SK-N-SH treated with all-trans-retinoic acid at 6 μM for 48 hours (cell line): ENCODE measurements at regions not wholly inside any gene's neighbourhood (a gene's known extent, or its start where the extent isn't known, plus 50 kb on each side); places are given as distances from the start of the nearest gene placed in this dataset.

ENCODE experiments used
- CREB5 ChIP-seq: fragments of 250-450 bp; sonication (Bioruptor Pico); IDR thresholded peaks from 2 replicates; pipeline ENCODE4 v1.5.1; 2020; ENCODE audit warnings: low read depth, mild to moderate bottlenecking, moderate library complexity
- CSDC2 ChIP-seq: fragments of 250-450 bp; sonication (Bioruptor Pico); IDR thresholded peaks from 2 replicates; pipeline ENCODE4 v1.5.0; 2020; ENCODE audit warnings: mild to moderate bottlenecking, moderate library complexity
- PATZ1 ChIP-seq: fragments of 250-450 bp; sonication (Bioruptor Pico); IDR thresholded peaks from 2 replicates; pipeline ENCODE4 v1.8.0; 2020; ENCODE audit warnings: mild to moderate bottlenecking, moderate library complexity, borderline replicate concordance
- PPARA ChIP-seq: fragments of 250-450 bp; sonication (Bioruptor Pico); IDR thresholded peaks from 2 replicates; pipeline ENCODE4 v1.5.0; 2020; ENCODE audit warnings: mild to moderate bottlenecking, borderline replicate concordance
- RARB ChIP-seq: fragments of 250-450 bp; sonication (Bioruptor Pico); IDR thresholded peaks from 2 replicates; pipeline ENCODE4 v1.8.0; 2021; ENCODE audit warnings: mild to moderate bottlenecking, moderate library complexity
- TSHZ2 ChIP-seq: fragments of 250-450 bp; sonication (Bioruptor Pico); IDR thresholded peaks from 2 replicates; pipeline ENCODE4 v1.5.0; 2020; ENCODE audit warnings: mild to moderate bottlenecking, moderate library complexity

- no peak for TF ChIP-seq CREB5 (CRISPR knock-in tag)
- no peak for TF ChIP-seq CSDC2 (CRISPR knock-in tag)
- no peak for TF ChIP-seq PATZ1 (CRISPR knock-in tag)
- no peak for TF ChIP-seq TSHZ2 (CRISPR knock-in tag)
- TF ChIP-seq PPARA (CRISPR knock-in tag): no peak
- no peak for TF ChIP-seq RARB (CRISPR knock-in tag)
These were observed 59.5 kb upstream of the ANKS1B start for GRCh38 chr12:100044266-100044665.
